Cardiac fibroblast (primary cell): ENCODE measurements at regions not wholly inside any gene's neighbourhood (a gene's known extent, or its start where the extent isn't known, plus 50 kb on each side); places are given as distances from the start of the nearest gene placed in this dataset.
A peak's percentile ranks its signal among the peaks of the same experiment; 100 is the strongest.

Experiments used
- DNase-seq, 2 donors: peaks; one replicate each; pipeline versions ENCODE4 v3.0.0 to v3.0.0-alpha.2; 2010; ENCODE audit warnings: low read depth in 2 of 2
- H3K4me3 ChIP-seq, 2 donors: replicated peaks in 1 of 2; 1 replicate in 1 of 2; 2 replicates in 1 of 2; pipeline ENCODE4 v1.5.1; 2011; ENCODE audit warnings: low read depth in 2 of 2, low read length in 2 of 2, mild to moderate bottlenecking in 2 of 2, moderate library complexity in 1 of 2
- TF ChIP-seq, protein P1 (sequence below): IDR thresholded peaks from one replicate; pipeline ENCODE4 v1.5.1; 2011; ENCODE audit warnings: low read depth, mild to moderate bottlenecking, low read length, inconsistent platforms

DNA sequence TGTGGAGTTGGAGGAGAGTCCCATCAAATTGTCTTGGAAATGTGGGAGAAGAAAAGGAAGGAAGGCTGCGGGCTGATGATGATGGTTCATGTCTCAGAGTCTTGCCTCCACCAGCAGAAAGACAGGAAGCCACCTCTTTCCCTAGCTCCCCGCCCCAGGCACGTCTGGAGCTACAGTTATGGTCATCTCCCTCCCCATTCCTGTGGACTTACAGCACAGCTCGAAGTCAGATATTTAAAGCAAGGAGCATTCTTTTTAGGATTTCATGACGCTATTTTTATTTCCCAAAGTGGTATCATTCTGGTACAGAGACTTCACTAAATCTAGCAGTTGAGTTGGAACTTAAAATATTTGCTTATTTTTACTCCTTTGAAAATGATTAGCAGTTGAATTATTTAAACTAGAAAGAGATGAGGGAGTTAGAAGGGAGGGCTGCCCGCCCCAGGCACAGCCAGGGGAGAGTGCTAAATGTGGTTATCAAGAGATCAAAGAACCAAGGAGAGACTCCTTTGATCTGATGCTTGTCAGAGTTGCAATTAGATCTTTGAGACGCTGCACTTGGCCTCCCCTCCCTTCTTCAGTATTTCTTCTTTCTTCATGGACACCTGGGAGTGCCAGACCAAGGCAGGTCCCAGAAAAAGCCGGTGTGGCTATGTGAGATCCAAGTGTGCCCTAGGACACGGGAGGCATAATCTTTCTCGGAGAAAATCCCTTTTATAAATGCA, 199.9 kb upstream of the SOX4 start:
- no peak for DNase-seq
- no peak overlapping the region for H3K4me3 ChIP-seq
- TF ChIP-seq, protein P1, sequence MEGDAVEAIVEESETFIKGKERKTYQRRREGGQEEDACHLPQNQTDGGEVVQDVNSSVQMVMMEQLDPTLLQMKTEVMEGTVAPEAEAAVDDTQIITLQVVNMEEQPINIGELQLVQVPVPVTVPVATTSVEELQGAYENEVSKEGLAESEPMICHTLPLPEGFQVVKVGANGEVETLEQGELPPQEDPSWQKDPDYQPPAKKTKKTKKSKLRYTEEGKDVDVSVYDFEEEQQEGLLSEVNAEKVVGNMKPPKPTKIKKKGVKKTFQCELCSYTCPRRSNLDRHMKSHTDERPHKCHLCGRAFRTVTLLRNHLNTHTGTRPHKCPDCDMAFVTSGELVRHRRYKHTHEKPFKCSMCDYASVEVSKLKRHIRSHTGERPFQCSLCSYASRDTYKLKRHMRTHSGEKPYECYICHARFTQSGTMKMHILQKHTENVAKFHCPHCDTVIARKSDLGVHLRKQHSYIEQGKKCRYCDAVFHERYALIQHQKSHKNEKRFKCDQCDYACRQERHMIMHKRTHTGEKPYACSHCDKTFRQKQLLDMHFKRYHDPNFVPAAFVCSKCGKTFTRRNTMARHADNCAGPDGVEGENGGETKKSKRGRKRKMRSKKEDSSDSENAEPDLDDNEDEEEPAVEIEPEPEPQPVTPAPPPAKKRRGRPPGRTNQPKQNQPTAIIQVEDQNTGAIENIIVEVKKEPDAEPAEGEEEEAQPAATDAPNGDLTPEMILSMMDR, result no peak

DNA sequence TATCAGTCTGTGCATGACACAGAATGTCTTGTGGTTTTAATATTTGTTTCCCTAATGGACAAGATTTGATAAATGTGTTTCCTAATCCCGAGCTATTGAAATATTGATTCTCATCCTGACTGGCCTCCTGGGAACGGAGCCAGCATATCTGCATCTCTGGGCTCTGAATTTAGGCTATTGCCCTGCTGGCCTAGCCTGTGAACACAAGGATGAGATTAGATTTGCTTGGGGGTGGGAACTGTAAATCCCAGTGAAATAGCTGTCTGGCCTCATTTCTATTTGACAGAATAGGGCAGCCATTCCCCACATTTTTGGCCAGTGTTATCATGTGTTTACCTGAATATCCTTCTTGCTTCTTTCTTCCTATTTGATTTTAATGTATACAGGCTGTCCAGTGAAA, 198.4 kb upstream of the SOX4 start:
- TF ChIP-seq, protein P1, result no peak
- peak in 1 of 2 donors; percentile 12 for DNase-seq
- no peak overlapping the region for H3K4me3 ChIP-seq

DNA sequence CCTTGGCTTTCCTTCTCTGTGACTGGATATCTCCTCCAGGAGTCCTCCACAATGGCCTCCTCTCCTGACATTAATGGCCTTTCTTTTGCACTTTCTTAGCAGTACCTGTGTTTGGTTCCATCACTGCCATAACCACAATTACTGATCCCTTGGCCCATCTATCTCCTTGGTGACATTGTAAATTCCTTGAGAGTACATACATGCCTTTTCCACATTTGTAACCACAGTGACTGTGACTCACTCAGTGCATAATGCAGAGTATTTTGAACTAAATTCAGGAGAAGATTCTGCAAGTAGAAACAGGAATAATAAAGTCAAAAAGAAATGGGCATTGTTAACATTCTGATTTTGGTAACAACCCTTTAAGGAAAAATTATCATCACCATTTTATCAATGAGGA, 197.2 kb upstream of the SOX4 start:
- H3K4me3 ChIP-seq, result no peak overlapping the region
- DNase-seq, result peak; percentile 24 to 66
- TF ChIP-seq, protein P1, result no peak

DNA sequence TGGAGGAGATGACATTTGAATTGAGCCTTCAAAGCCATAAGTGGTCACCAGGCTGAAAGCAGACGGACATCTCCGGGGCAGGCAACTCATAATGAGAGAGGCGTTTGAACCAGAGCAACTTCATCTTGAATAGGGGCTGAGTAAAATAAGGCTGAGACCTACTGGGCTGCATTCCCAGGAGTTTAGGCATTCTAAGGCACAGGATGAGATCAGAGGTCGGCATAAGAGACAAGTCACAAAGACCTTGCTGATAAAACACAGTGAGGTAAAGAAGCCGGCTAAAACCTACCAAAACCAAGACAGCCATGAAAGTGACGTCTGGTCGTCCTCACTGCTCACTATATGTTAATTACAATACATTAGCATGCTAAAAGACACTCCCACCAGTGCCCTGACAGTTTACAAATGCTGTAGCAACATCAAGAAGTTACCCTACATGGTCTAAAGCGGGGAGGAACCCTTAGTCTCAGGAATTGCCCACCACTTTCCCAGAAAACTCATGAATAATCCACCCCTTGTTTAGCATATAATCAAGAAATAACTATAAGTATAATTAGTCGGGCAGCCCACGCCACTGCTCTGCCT, 194.7 kb upstream of the SOX4 start:
- H3K4me3 ChIP-seq, result no peak overlapping the region
- no peak for DNase-seq
- TF ChIP-seq, protein P1, result no peak

DNA sequence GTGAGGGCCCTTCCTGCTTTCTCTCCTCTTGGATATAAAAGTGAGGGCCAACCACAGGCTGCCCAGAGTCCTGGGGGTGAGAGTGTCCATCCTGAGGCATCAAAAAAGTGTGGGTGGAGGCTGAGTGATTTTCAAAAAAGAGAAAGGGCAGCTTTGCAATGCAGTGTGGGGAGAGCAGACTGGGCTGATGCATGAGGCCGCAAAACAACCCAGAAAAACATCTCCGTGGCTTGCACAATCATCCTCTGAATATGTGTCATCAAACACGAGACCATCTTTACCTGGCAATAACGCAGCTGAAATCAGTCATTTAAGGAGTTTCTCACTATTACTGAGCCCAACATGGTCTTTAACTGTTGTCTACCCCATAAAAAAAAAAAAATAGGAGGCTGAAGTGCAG, 191.2 kb upstream of the SOX4 start:
- H3K4me3 ChIP-seq, result no peak overlapping the region
- peak; percentile 55 to 58 for DNase-seq
- TF ChIP-seq, protein P1, result no peak

DNA sequence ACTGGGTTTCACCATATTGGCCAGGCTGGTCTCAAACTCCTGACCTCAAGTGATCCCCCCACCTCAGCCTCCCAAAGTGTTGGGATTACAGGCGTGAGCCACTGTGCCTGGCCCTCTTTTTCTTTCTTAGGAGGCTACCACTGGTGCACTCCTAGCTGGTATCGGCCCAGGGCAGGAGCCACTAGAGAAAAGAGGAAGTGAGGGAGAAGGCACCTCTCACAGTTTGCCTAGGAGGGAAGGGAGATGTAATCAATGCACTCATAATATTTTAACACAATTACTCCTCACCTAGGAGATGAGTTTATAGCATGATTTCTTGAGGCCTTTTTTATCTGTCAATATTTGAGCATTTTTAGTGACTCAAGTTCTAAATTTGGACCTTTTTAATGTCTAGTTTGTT, 189.0 kb upstream of the SOX4 start:
- no peak overlapping the region for H3K4me3 ChIP-seq
- TF ChIP-seq, protein P1, result no peak
- DNase-seq, result no peak
